ENCODE measurements at regions not wholly inside any gene's neighbourhood (a gene's known extent, or its start where the extent isn't known, plus 50 kb on each side); places are given as distances from the start of the nearest gene placed in this dataset.

- H3K27me3 Mint-ChIP-seq = no peaks in the 10 kb centered on the region
- H3K36me3 Mint-ChIP-seq (ENCODE audit: insufficient read depth) = no peaks in the 10 kb centered on the region
- ATAC-seq (replicated peaks; ENCODE audit: extremely low read depth, poor library complexity, severe bottlenecking) (no peak), DNase-seq (ENCODE audit: low spot score in 2 of 2) (no peak)
- H3K4me3 Mint-ChIP-seq = no peak overlapping the region
- peaks cover 31% of the 10 kb centered on the region for H3K4me1 Mint-ChIP-seq
- no peak overlapping the region for H3K27ac Mint-ChIP-seq (ENCODE audit: low read depth)
- H3K9me3 Mint-ChIP-seq = no peaks in the 10 kb centered on the region
Measured at GRCh38 chr14:97688631-97689336, 891.6 kb downstream of the VRK1 start.

DNA sequence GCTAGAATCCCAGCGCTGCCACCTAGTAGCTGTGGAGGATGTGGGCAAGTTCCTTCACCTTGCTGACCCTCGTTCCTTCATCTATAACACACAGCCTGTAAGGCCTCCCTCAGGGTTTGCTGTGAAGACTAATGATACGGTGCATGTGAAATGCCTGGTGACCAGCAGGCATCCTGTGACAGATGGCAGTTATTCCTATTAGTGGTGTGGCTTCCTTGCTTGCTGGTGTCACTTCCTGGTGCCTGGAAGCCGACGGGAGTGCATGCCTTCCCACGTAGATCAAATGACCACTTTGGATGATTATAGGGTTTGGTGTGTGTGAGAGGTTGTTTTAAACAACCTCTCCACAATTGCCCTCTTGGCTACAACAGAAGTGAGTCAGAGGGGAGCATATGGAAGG is 894.9 kb downstream of the VRK1 start:
- no peak overlapping the region for H3K27ac Mint-ChIP-seq (ENCODE audit: low read depth)
- no peaks in the 10 kb centered on the region for H3K27me3 Mint-ChIP-seq
- DNase-seq (ENCODE audit: low spot score in 2 of 2) = no peak
- no peak for ATAC-seq (replicated peaks; ENCODE audit: extremely low read depth, poor library complexity, severe bottlenecking)
- no peaks in the 10 kb centered on the region for H3K36me3 Mint-ChIP-seq (ENCODE audit: insufficient read depth)
- H3K9me3 Mint-ChIP-seq = no peaks in the 10 kb centered on the region
- H3K4me1 Mint-ChIP-seq = peaks cover 18% of the 10 kb centered on the region
- no peak overlapping the region for H3K4me3 Mint-ChIP-seq

- H3K27ac Mint-ChIP-seq (ENCODE audit: low read depth) = no peak overlapping the region
- DNase-seq (ENCODE audit: low spot score in 2 of 2) (no peak), ATAC-seq (replicated peaks; ENCODE audit: extremely low read depth, poor library complexity, severe bottlenecking) (no peak)
- H3K4me1 Mint-ChIP-seq = peaks cover 44% of the 10 kb centered on the region
- H3K9me3 Mint-ChIP-seq = peaks cover 5% of the 10 kb centered on the region
- no peaks in the 10 kb centered on the region for H3K27me3 Mint-ChIP-seq
- H3K4me3 Mint-ChIP-seq = no peak overlapping the region
- H3K36me3 Mint-ChIP-seq (ENCODE audit: insufficient read depth) = no peaks in the 10 kb centered on the region
Measured at GRCh38 chr14:97695456-97695981, 898.3 kb downstream of the VRK1 start.

- no peaks in the 10 kb centered on the region for H3K36me3 Mint-ChIP-seq (ENCODE audit: insufficient read depth)
- peaks cover 5% of the 10 kb centered on the region for H3K9me3 Mint-ChIP-seq
- DNase-seq (ENCODE audit: low spot score in 2 of 2) = peak in 1 of 2 donors; percentile 43
- no peaks in the 10 kb centered on the region for H3K27me3 Mint-ChIP-seq
- peaks cover 56% of the 10 kb centered on the region for H3K4me1 Mint-ChIP-seq
- peak overlapping the region; percentile 94 for H3K27ac Mint-ChIP-seq (ENCODE audit: low read depth)
- ATAC-seq (replicated peaks; ENCODE audit: extremely low read depth, poor library complexity, severe bottlenecking) = peak; percentile 98
- peak overlapping the region; percentile 31 for H3K4me3 Mint-ChIP-seq
Measured at GRCh38 chr14:97697772-97698171, 900.6 kb downstream of the VRK1 start.

DNA sequence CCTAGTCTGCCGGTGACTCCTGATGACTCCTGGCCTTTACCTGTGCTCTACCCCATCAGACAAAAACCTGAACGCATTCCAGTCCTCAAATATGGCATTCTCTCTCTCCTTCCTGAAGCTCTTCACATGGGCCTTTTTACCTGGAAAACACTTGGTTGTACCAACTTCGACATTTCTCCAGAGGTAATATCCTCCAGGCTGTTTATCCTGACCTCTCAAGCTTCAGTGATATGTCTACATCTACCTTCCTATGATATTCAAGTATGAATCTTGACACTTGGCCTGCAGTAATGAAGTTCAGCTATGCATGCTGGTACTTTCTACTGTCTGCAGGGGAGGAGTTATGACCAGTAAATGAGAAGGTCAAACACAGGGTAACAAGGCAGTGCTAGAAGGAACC is 901.8 kb downstream of the VRK1 start:
- DNase-seq (ENCODE audit: low spot score in 2 of 2) = no peak
- no peak for ATAC-seq (replicated peaks; ENCODE audit: extremely low read depth, poor library complexity, severe bottlenecking)
- Mint-ChIP-seq H3K27ac (ENCODE audit: low read depth) (peak overlapping the region; percentile 94), H3K4me1 (peaks cover 62% of the 10 kb centered on the region), H3K9me3 (peaks cover 5% of the 10 kb centered on the region), H3K4me3 (no peak overlapping the region), H3K36me3 (ENCODE audit: insufficient read depth) (no peaks in the 10 kb centered on the region), H3K27me3 (no peaks in the 10 kb centered on the region)

- Mint-ChIP-seq H3K36me3 (ENCODE audit: insufficient read depth) (peaks cover 6% of the 10 kb centered on the region), H3K4me3 (peak overlapping the region; percentile 68), H3K27ac (ENCODE audit: low read depth) (peak overlapping the region; percentile 82), H3K4me1 (peaks cover 83% of the 10 kb centered on the region), H3K27me3 (no peaks in the 10 kb centered on the region), H3K9me3 (peaks cover 5% of the 10 kb centered on the region)
- DNase-seq (ENCODE audit: low spot score in 2 of 2) (no peak), ATAC-seq (replicated peaks; ENCODE audit: extremely low read depth, poor library complexity, severe bottlenecking) (peak; percentile 25)
Measured at GRCh38 chr14:97703006-97703760, 906.0 kb downstream of the VRK1 start.

- peaks cover 6% of the 10 kb centered on the region for H3K36me3 Mint-ChIP-seq (ENCODE audit: insufficient read depth)
- ATAC-seq (replicated peaks; ENCODE audit: extremely low read depth, poor library complexity, severe bottlenecking) (no peak), DNase-seq (ENCODE audit: low spot score in 2 of 2) (no peak)
- peak overlapping the region; percentile 82 for H3K27ac Mint-ChIP-seq (ENCODE audit: low read depth)
- peaks cover 83% of the 10 kb centered on the region for H3K4me1 Mint-ChIP-seq
- H3K4me3 Mint-ChIP-seq = peak overlapping the region; percentile 45
- H3K27me3 Mint-ChIP-seq = no peaks in the 10 kb centered on the region
- peaks cover 1% of the 10 kb centered on the region for H3K9me3 Mint-ChIP-seq
Measured at GRCh38 chr14:97704316-97704885, 907.2 kb downstream of the VRK1 start.

DNA sequence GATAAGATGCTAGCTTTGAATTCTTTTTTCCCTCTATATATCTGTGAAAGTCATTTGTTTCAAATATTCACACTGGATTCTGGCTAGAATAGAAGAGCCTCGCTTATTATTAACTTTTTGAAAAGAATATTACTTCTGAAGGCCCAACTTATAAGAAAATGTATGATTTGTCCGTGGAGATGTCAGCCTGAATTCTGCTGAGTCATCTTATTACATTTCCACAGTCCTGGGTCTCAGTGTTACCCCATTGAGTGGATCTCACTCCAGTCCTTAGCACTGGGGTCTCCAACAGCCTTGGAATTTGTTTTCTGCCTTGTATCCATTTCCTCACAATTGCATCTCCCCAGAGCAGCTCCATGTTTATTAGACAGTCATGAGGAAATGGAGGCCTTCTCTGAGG is 907.9 kb downstream of the VRK1 start:
- no peak for ATAC-seq (replicated peaks; ENCODE audit: extremely low read depth, poor library complexity, severe bottlenecking)
- Mint-ChIP-seq H3K27ac (ENCODE audit: low read depth) (peak overlapping the region; percentile 82), H3K4me3 (peak overlapping the region; percentile 76), H3K4me1 (peaks cover 86% of the 10 kb centered on the region), H3K9me3 (no peaks in the 10 kb centered on the region), H3K36me3 (ENCODE audit: insufficient read depth) (peaks cover 6% of the 10 kb centered on the region), H3K27me3 (no peaks in the 10 kb centered on the region)
- no peak for DNase-seq (ENCODE audit: low spot score in 2 of 2)

DNA sequence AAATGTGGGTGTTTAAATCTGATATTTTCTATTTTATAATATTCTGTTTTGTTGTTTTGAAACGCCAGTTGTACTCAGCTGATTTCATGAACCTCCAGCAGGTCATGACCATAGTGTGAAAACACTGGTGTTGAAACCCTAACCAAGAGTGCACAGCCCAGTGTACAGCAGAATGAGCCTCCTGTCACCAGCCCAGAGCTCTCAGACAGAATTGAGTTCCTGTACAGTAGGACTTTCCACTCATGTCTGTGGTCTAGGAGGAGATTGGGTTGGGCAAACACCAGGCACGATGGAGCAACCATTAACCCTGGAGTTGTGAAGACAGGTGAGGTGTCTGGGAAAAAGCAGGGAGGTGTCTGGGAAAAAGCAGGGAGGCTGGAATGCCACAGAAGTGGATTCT is 908.8 kb downstream of the VRK1 start:
- Mint-ChIP-seq H3K4me3 (peak overlapping the region; percentile 76), H3K9me3 (no peaks in the 10 kb centered on the region), H3K27ac (ENCODE audit: low read depth) (peak overlapping the region; percentile 82), H3K36me3 (ENCODE audit: insufficient read depth) (peaks cover 6% of the 10 kb centered on the region), H3K4me1 (peaks cover 93% of the 10 kb centered on the region), H3K27me3 (no peaks in the 10 kb centered on the region)
- peak; percentile 74 for ATAC-seq (replicated peaks; ENCODE audit: extremely low read depth, poor library complexity, severe bottlenecking)
- peak in 1 of 2 donors; percentile 58 for DNase-seq (ENCODE audit: low spot score in 2 of 2)

- no peaks in the 10 kb centered on the region for H3K27me3 Mint-ChIP-seq
- peaks cover 9% of the 10 kb centered on the region for H3K36me3 Mint-ChIP-seq (ENCODE audit: insufficient read depth)
- ATAC-seq (replicated peaks; ENCODE audit: extremely low read depth, poor library complexity, severe bottlenecking) = peak; percentile 10
- peak overlapping the region; percentile 76 for H3K4me3 Mint-ChIP-seq
- H3K27ac Mint-ChIP-seq (ENCODE audit: low read depth) = peak overlapping the region; percentile 82
- peaks cover 92% of the 10 kb centered on the region for H3K4me1 Mint-ChIP-seq
- no peaks in the 10 kb centered on the region for H3K9me3 Mint-ChIP-seq
- no peak for DNase-seq (ENCODE audit: low spot score in 2 of 2)
Measured at GRCh38 chr14:97706819-97707218, 909.6 kb downstream of the VRK1 start.

DNA sequence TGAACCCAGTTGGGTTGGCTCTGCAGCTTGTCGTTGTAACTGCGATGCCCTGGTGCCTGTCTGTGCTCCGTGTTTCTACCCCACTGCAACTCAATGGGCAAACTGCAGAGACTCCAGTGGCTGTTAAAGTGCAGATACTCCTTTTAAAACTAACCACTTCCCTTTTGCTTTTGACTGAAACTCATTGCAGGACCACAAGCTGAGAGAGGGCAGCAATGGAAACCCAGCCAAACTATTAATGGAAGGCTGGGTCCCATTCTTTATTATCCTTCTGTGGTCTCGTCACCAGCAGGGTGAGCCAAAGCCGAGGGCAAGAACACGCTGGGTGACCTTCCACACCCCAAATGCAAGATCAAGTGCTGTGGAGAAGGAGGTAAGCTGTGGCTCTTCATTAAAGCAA is 910.4 kb downstream of the VRK1 start:
- Mint-ChIP-seq H3K27me3 (no peaks in the 10 kb centered on the region), H3K4me3 (peak overlapping the region; percentile 76), H3K27ac (ENCODE audit: low read depth) (peak overlapping the region; percentile 82), H3K4me1 (peaks cover 95% of the 10 kb centered on the region), H3K9me3 (no peaks in the 10 kb centered on the region), H3K36me3 (ENCODE audit: insufficient read depth) (peaks cover 9% of the 10 kb centered on the region)
- peak; percentile 30 for ATAC-seq (replicated peaks; ENCODE audit: extremely low read depth, poor library complexity, severe bottlenecking)
- DNase-seq (ENCODE audit: low spot score in 2 of 2) = peak in 1 of 2 donors; percentile 33

- H3K4me1 Mint-ChIP-seq = peaks cover 90% of the 10 kb centered on the region
- H3K36me3 Mint-ChIP-seq (ENCODE audit: insufficient read depth) = peaks cover 9% of the 10 kb centered on the region
- H3K9me3 Mint-ChIP-seq = no peaks in the 10 kb centered on the region
- DNase-seq (ENCODE audit: low spot score in 2 of 2) (peak in 1 of 2 donors; percentile 51), ATAC-seq (replicated peaks; ENCODE audit: extremely low read depth, poor library complexity, severe bottlenecking) (peak; percentile 62)
- peak overlapping the region; percentile 82 for H3K27ac Mint-ChIP-seq (ENCODE audit: low read depth)
- H3K27me3 Mint-ChIP-seq = no peaks in the 10 kb centered on the region
- peak overlapping the region; percentile 76 for H3K4me3 Mint-ChIP-seq
Measured at GRCh38 chr14:97709552-97709951, 912.4 kb downstream of the VRK1 start.

All from central memory CD8-positive, alpha-beta T cell (primary cell).